ENCODE measurements at regions not wholly inside any gene's neighbourhood (a gene's known extent, or its start where the extent isn't known, plus 50 kb on each side); places are given as distances from the start of the nearest gene placed in this dataset.

GRCh38 chr12:59082952-59083351 lies 162.6 kb upstream of the LRIG3 start:
- 75% methylated on average over 3 of the region's 3 CpGs for WGBS (ENCODE audit: insufficient coverage, low coverage, low lambda C conversion rate, missing lambda C conversion rate)
- H3K27me3 ChIP-seq: no peaks in the 10 kb centered on the region
- no peaks in the 10 kb centered on the region for H3K4me1 ChIP-seq
- TF ChIP-seq CTCF (IDR thresholded peaks at IDR 0.05): no peak
- no peak for TF ChIP-seq POLR2A (IDR thresholded peaks at IDR 0.05)
- no peak for DNase-seq
- H3K27ac ChIP-seq: no peak overlapping the region
- H3K9me3 ChIP-seq: no peaks in the 10 kb centered on the region
- intact Hi-C loops (cut with DNase I): no loop called here
- H3K36me3 ChIP-seq: no peaks in the 10 kb centered on the region
- no peak for ATAC-seq
- H3K4me3 ChIP-seq: no peak overlapping the region

- TF ChIP-seq CTCF (IDR thresholded peaks at IDR 0.05): no peak
- no peak for TF ChIP-seq POLR2A (IDR thresholded peaks at IDR 0.05)
- WGBS (ENCODE audit: insufficient coverage, low coverage, low lambda C conversion rate, missing lambda C conversion rate): 100% methylated on average over 1 of the region's 1 CpG
- ATAC-seq (no peak), DNase-seq (no peak)
- no peaks in the 10 kb centered on the region for H3K27me3 ChIP-seq
- intact Hi-C loops (cut with DNase I): no loop called here
- H3K27ac ChIP-seq: no peak overlapping the region
- no peaks in the 10 kb centered on the region for H3K4me1 ChIP-seq
- no peaks in the 10 kb centered on the region for H3K36me3 ChIP-seq
- no peak overlapping the region for H3K4me3 ChIP-seq
- H3K9me3 ChIP-seq: no peaks in the 10 kb centered on the region
These were observed 159.8 kb upstream of the LRIG3 start for GRCh38 chr12:59080101-59080500.

- TF ChIP-seq CTCF (IDR thresholded peaks at IDR 0.05) (no peak), POLR2A (IDR thresholded peaks at IDR 0.05) (no peak)
- no peaks in the 10 kb centered on the region for H3K36me3 ChIP-seq
- ATAC-seq: no peak
- no peaks in the 10 kb centered on the region for H3K27me3 ChIP-seq
- 80% methylated on average over 4 of the region's 4 CpGs for WGBS (ENCODE audit: insufficient coverage, low coverage, low lambda C conversion rate, missing lambda C conversion rate)
- no peaks in the 10 kb centered on the region for H3K4me1 ChIP-seq
- no peaks in the 10 kb centered on the region for H3K9me3 ChIP-seq
- no peak overlapping the region for H3K4me3 ChIP-seq
- H3K27ac ChIP-seq: no peak overlapping the region
- no peak for DNase-seq
- intact Hi-C loops (cut with DNase I): no loop called here
These were observed 159.2 kb upstream of the LRIG3 start for GRCh38 chr12:59079472-59079871.

GRCh38 chr12:59079002-59079401 lies 158.7 kb upstream of the LRIG3 start:
- Histone ChIP-seq H3K27ac (no peak overlapping the region), H3K27me3 (no peaks in the 10 kb centered on the region), H3K36me3 (no peaks in the 10 kb centered on the region), H3K4me1 (no peaks in the 10 kb centered on the region), H3K9me3 (no peaks in the 10 kb centered on the region), H3K4me3 (no peak overlapping the region)
- ATAC-seq (no peak), DNase-seq (no peak)
- TF ChIP-seq CTCF (IDR thresholded peaks at IDR 0.05) (no peak), POLR2A (IDR thresholded peaks at IDR 0.05) (no peak)
- intact Hi-C loops (cut with DNase I): no loop called here
- WGBS (ENCODE audit: insufficient coverage, low coverage, low lambda C conversion rate, missing lambda C conversion rate): 34% methylated on average over 2 of the region's 2 CpGs

All from right lobe of liver (tissue), 6 donors.